Astrocyte of the spinal cord (primary cell): ENCODE measurements at regions not wholly inside any gene's neighbourhood (a gene's known extent, or its start where the extent isn't known, plus 50 kb on each side); places are given as distances from the start of the nearest gene placed in this dataset.

Source experiments
- DNase-seq: peaks from one replicate; pipeline ENCODE4 v3.0.0; 2011; ENCODE audit warnings: low read depth, low spot score
- H3K4me3 ChIP-seq: 2 replicates; pipeline ENCODE4 v1.5.1; 2011; ENCODE audit warnings: low read depth, mild to moderate bottlenecking, low read length, moderate library complexity
- CTCF ChIP-seq: IDR thresholded peaks from 2 replicates; pipeline ENCODE4 v1.5.1; 2012; ENCODE audit warnings: low read depth, mild to moderate bottlenecking, low read length, inconsistent platforms
- in situ Hi-C: cut with HindIII; loops from 2 replicates; pipeline ENCODE4 v1.10.0; 2017; ENCODE audit warnings: low sequenced_read_pairs

- DNase-seq, result no peak
- no peak overlapping the region for H3K4me3 ChIP-seq
- in situ Hi-C loops, result no loop called here
- TF ChIP-seq CTCF, result no peak
These were observed 702.8 kb upstream of the SLC39A10 start for GRCh38 chr2:194954218-194954617.

GRCh38 chr2:194946826-194947225 is 710.2 kb upstream of the SLC39A10 start:
- H3K4me3 ChIP-seq, result no peak overlapping the region
- DNase-seq, result no peak
- no peak for TF ChIP-seq CTCF
- in situ Hi-C loops, result no loop called here

GRCh38 chr2:194938066-194938465 is 719.0 kb upstream of the SLC39A10 start:
- no peak for TF ChIP-seq CTCF
- H3K4me3 ChIP-seq, result no peak overlapping the region
- in situ Hi-C loops, result no loop called here
- no peak for DNase-seq

GRCh38 chr2:194927489-194927888 is 729.5 kb upstream of the SLC39A10 start:
- in situ Hi-C loops, result no loop called here
- no peak for DNase-seq
- TF ChIP-seq CTCF, result no peak
- no peak overlapping the region for H3K4me3 ChIP-seq

- DNase-seq, result no peak
- no peak for TF ChIP-seq CTCF
- in situ Hi-C loops, result no loop called here
- no peak overlapping the region for H3K4me3 ChIP-seq
These were observed 730.2 kb upstream of the SLC39A10 start for GRCh38 chr2:194926873-194927272.

- in situ Hi-C loops, result no loop called here
These were observed 731.3 kb upstream of the SLC39A10 start for GRCh38 chr2:194925742-194926141.

More at GRCh38 chr2:194925742-194926141, 731.3 kb upstream of the SLC39A10 start:
- no peak overlapping the region for H3K4me3 ChIP-seq
- no peak for DNase-seq
- no peak for TF ChIP-seq CTCF
